Activated CD8-positive, alpha-beta T cell treated with anti-CD3 and anti-CD28 coated beads, Interleukin-2, amount 10 ng/mL, durations not matched to agents 7 days and 5 days (primary cell): ENCODE measurements at regions not wholly inside any gene's neighbourhood (a gene's known extent, or its start where the extent isn't known, plus 50 kb on each side); places are given as distances from the start of the nearest gene placed in this dataset.

Source experiments
- ATAC-seq: fragments of 150-1000 bp; cut with Tn5 transposase; one replicate; pipeline ENCODE4 v1.10.0; 2021; ENCODE audit warnings: moderate library complexity
- CTCF ChIA-PET: fragments of 350-600 bp; sonication (Branson Sonifier 250); formaldehyde crosslinking; loops from one replicate; lab custom pipeline; 2021; ENCODE audit warnings: antibody characterized with exemption; lab: Charles Lee
- POLR2A ChIA-PET: fragments of 350-600 bp; sonication (Branson Sonifier 250); formaldehyde crosslinking; loops from one replicate; lab custom pipeline; 2021; ENCODE audit warnings: antibody characterized with exemption; lab: Charles Lee
- DNase-seq: peaks from one replicate; pipeline ENCODE4 v3.0.0-alpha.2; 2020
- H3K27ac Mint-ChIP-seq: one replicate; pipeline ENCODE4 v1.8.0; 2021; ENCODE audit warnings: mild to moderate bottlenecking, mixed read lengths
- H3K27me3 Mint-ChIP-seq: one replicate; pipeline ENCODE4 v1.8.0; 2021; ENCODE audit warnings: low read depth, mixed read lengths
- H3K36me3 Mint-ChIP-seq: one replicate; pipeline ENCODE4 v1.8.0; 2021; ENCODE audit warnings: low read depth, mixed read lengths
- H3K4me1 Mint-ChIP-seq: one replicate; pipeline ENCODE4 v1.8.0; 2021; ENCODE audit warnings: low read depth, mixed read lengths
- H3K4me3 Mint-ChIP-seq: one replicate; pipeline ENCODE4 v1.8.0; 2021; ENCODE audit warnings: mild to moderate bottlenecking, mixed read lengths
- H3K9me3 Mint-ChIP-seq: one replicate; pipeline ENCODE4 v1.8.0; 2022; ENCODE audit warnings: mixed read lengths; ENCODE audit not compliant: insufficient read depth

GRCh38 chr15:62472616-62473299 lies 307.7 kb upstream of the C2CD4B start:
- DNase-seq (no peak), ATAC-seq (no peak)
- Mint-ChIP-seq H3K27ac (no peak overlapping the region), H3K27me3 (no peaks in the 10 kb centered on the region), H3K36me3 (no peaks in the 10 kb centered on the region), H3K9me3 (no peaks in the 10 kb centered on the region), H3K4me3 (no peak overlapping the region), H3K4me1 (no peaks in the 10 kb centered on the region)
- ChIA-PET CTCF (no interaction called here), POLR2A (no interaction called here)

DNA sequence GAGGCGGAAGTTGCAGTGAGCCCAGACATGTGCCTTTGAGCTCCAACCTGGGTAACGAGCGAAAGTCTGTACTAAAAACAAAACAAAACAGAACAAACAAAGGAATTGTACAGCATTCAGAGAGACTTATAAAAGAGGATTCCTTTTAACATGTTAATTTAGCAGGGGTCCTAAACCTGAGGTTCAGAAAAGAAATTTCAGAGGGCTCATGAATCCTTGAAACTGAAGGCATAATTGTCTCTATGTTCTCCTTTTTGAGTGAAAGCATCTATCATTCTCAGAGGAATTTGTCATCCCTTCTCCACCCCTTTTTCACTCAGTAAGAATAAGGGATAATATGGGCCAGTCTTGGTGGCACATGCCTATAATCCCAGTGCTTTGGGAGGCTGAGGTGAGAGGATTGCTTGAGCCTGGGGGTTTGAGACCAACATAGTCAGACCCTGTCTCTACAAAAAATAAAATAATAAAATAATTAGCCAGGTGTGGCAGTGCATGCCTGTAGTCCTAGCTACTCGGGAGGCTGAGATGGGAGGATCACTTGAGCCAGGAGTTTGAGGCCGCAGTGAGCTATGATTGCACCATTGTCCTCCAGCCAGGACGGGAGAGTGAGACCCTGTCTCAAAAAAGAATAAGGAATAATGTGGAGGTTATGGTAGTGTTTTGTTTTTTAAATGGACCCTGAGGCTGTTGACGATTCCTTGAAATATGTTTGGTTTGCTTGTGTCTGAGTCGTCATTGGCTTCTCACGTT lies 309.1 kb upstream of the C2CD4B start:
- no peaks in the 10 kb centered on the region for H3K9me3 Mint-ChIP-seq
- POLR2A ChIA-PET = no interaction called here
- no peaks in the 10 kb centered on the region for H3K27me3 Mint-ChIP-seq
- ATAC-seq (no peak), DNase-seq (no peak)
- no peak overlapping the region for H3K4me3 Mint-ChIP-seq
- H3K27ac Mint-ChIP-seq = no peak overlapping the region
- H3K4me1 Mint-ChIP-seq = no peaks in the 10 kb centered on the region
- CTCF ChIA-PET = no interaction called here
- H3K36me3 Mint-ChIP-seq = no peaks in the 10 kb centered on the region

DNA sequence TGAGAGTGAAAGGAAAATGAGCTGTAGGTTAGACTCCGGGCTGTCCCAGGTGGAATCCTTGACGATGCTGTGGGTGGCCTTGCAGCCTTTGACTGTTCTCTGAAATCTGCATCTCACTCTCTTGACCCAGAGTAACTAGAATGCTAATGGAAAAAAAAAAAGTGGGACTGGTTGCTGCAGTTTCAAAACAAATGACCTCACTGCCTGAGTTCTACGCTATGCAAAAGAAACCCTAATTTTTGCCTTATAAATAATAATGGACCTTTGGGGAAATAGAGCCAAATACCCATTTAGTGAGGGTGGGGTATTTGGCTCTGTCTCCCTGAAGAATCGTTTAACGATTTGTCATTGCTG lies 309.7 kb upstream of the C2CD4B start:
- no peak overlapping the region for H3K27ac Mint-ChIP-seq
- POLR2A ChIA-PET = no interaction called here
- no peaks in the 10 kb centered on the region for H3K36me3 Mint-ChIP-seq
- no peaks in the 10 kb centered on the region for H3K9me3 Mint-ChIP-seq
- no peaks in the 10 kb centered on the region for H3K4me1 Mint-ChIP-seq
- H3K4me3 Mint-ChIP-seq = no peak overlapping the region
- CTCF ChIA-PET = no interaction called here
- no peak for ATAC-seq
- no peak for DNase-seq
- no peaks in the 10 kb centered on the region for H3K27me3 Mint-ChIP-seq

DNA sequence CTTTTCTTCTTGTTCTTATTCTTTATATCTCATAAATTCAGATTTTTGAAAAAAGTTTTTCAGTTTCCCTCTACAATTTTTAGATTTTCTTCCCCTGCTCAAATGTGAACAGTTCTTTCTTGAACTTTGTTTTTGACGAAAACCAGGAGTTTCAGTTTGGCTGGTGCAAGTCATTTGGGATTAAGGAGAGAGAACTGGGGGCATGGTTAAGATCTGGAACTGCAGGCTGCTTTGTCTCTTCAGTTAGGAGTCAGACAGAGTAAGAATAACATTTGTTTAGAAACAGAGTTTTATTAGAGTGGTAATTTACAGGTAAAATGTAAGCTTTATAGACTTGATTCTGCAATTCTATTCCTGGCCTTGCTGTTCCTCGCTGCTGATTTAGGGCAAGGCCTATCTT lies 310.5 kb upstream of the C2CD4B start:
- Mint-ChIP-seq H3K36me3 (no peaks in the 10 kb centered on the region), H3K4me3 (no peak overlapping the region), H3K9me3 (no peaks in the 10 kb centered on the region), H3K27me3 (peaks cover 1% of the 10 kb centered on the region), H3K27ac (no peak overlapping the region), H3K4me1 (no peaks in the 10 kb centered on the region)
- ATAC-seq (no peak), DNase-seq (no peak)
- ChIA-PET POLR2A (no interaction called here), CTCF (interaction anchor here (0.6 kb wide), 1 partner anchor 267 kb away, joined by 3 read pairs; no protein-coding TSS in a partner anchor)

GRCh38 chr15:62476163-62476562 lies 311.1 kb upstream of the C2CD4B start:
- H3K4me3 Mint-ChIP-seq = no peak overlapping the region
- DNase-seq = no peak

DNA sequence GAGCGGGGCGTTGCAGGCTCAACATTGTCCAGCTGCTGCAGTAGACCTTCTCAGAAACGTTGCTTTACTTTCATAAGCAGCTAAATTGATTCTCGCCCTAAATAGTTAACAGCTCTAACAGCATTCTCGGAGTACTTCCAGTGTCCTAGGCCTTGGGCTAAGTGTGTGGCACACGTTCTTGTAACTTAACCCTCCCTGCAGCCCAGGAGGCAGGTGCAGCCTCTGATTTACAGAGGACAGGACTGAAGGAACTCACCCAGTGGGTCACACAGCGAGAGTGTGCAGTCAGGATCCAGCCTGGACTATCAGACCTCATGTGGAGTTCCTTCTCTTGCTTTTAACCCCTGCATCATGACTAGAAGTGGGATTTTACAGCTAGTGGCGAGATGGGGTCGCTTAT lies 312.8 kb upstream of the C2CD4B start:
- ChIA-PET POLR2A (no interaction called here), CTCF (no interaction called here)
- no peak for DNase-seq
- ATAC-seq = no peak
- Mint-ChIP-seq H3K27ac (no peak overlapping the region), H3K27me3 (peaks cover 4% of the 10 kb centered on the region), H3K9me3 (no peaks in the 10 kb centered on the region), H3K4me1 (peaks cover 3% of the 10 kb centered on the region), H3K4me3 (no peak overlapping the region), H3K36me3 (no peaks in the 10 kb centered on the region)

More at GRCh38 chr15:62476163-62476562, 311.1 kb upstream of the C2CD4B start:
- ATAC-seq = no peak
- Mint-ChIP-seq H3K4me1 (no peaks in the 10 kb centered on the region), H3K27me3 (peaks cover 4% of the 10 kb centered on the region), H3K9me3 (no peaks in the 10 kb centered on the region), H3K36me3 (no peaks in the 10 kb centered on the region), H3K27ac (no peak overlapping the region)
- CTCF ChIA-PET = no interaction called here
- POLR2A ChIA-PET = no interaction called here

DNA sequence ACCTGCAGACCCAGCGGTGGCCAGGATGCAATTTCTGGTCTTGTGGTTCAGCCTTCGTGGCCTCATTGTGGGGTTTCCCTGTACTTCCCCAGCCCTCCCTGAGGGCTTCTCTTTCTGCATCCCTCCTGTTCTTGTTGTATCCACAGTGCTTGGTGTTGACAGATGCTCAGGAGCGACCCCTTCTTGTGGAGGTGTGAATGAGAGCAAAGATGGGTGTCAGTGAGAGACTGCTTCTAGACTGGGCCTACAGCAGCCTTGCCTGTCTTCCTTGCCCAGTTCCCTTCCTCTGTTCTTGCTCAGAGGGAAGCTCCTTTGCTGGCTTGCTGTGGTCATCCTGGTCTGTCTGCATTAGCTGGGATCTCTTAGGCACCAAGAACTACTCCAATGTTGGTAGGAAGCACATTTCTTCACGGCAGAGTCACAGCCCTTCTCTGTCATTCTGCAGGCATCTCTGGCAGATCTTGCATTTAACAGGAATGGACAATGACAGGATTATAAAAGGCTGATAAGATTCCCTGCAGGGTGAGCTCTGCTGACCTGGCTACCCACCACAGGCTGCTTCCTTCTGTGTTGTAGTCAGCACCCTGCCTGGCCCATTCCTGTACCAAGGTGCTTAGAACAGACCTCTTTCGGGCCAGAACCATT lies 317.8 kb upstream of the C2CD4B start:
- no peaks in the 10 kb centered on the region for H3K36me3 Mint-ChIP-seq
- no peak overlapping the region for H3K4me3 Mint-ChIP-seq
- peaks cover 4% of the 10 kb centered on the region for H3K4me1 Mint-ChIP-seq
- H3K27ac Mint-ChIP-seq = no peak overlapping the region
- ChIA-PET CTCF (no interaction called here), POLR2A (no interaction called here)
- peaks cover 4% of the 10 kb centered on the region for H3K27me3 Mint-ChIP-seq
- no peaks in the 10 kb centered on the region for H3K9me3 Mint-ChIP-seq
- ATAC-seq (peak; percentile 53), DNase-seq (peak; percentile 37)

DNA sequence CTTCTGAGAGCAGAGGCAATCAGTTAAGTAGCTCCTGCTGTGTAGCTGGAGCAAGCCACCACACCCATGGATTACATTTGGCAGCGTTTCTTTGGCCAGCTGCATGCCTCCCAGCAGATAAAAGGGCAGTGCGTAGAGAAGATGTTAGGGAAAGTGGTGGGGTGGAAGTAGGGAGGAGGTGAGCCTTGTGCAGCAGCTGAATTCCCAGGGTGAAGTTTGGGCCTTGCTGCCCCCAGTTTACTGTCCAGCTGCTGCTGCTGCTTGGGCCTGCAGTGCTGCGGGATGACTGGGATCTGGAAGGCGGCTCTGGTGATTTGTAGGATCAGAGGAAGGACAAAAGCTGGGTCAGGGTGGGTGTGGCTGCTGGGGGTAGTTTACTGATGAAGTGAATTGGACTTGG lies 318.7 kb upstream of the C2CD4B start:
- DNase-seq (no peak), ATAC-seq (no peak)
- H3K4me1 Mint-ChIP-seq = peaks cover 4% of the 10 kb centered on the region
- H3K9me3 Mint-ChIP-seq = no peaks in the 10 kb centered on the region
- H3K27ac Mint-ChIP-seq = no peak overlapping the region
- ChIA-PET CTCF (no interaction called here), POLR2A (no interaction called here)
- no peaks in the 10 kb centered on the region for H3K36me3 Mint-ChIP-seq
- H3K4me3 Mint-ChIP-seq = no peak overlapping the region
- H3K27me3 Mint-ChIP-seq = peaks cover 4% of the 10 kb centered on the region

GRCh38 chr15:62485170-62485720 lies 320.2 kb upstream of the C2CD4B start:
- no peak for DNase-seq
- peaks cover 4% of the 10 kb centered on the region for H3K4me1 Mint-ChIP-seq
- H3K4me3 Mint-ChIP-seq = no peak overlapping the region
- no peak overlapping the region for H3K27ac Mint-ChIP-seq
- peaks cover 9% of the 10 kb centered on the region for H3K27me3 Mint-ChIP-seq
- ChIA-PET POLR2A (no interaction called here), CTCF (no interaction called here)
- H3K36me3 Mint-ChIP-seq = no peaks in the 10 kb centered on the region
- ATAC-seq = no peak
- H3K9me3 Mint-ChIP-seq = no peaks in the 10 kb centered on the region

DNA sequence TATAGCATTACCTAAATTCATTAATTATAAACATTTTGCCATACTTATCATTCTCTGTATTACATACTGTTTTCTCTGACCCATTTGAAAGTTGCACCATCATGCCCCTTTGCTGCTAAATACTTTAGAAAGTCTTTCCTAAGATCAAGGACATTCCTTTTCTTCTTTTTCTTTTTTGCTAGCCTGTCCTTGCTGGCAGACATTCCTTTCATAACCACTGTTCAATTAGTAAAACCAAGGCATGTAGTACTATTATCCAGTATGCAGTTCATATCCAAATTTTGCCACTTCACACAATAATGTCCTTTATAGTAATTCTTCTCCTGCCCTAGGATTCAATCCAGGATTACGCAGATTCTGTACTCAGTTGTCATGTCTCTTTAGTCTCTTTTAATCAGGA lies 321.0 kb upstream of the C2CD4B start:
- ChIA-PET CTCF (no interaction called here), POLR2A (no interaction called here)
- peaks cover 4% of the 10 kb centered on the region for H3K4me1 Mint-ChIP-seq
- peaks cover 5% of the 10 kb centered on the region for H3K27me3 Mint-ChIP-seq
- no peaks in the 10 kb centered on the region for H3K36me3 Mint-ChIP-seq
- H3K4me3 Mint-ChIP-seq = no peak overlapping the region
- H3K9me3 Mint-ChIP-seq = no peaks in the 10 kb centered on the region
- DNase-seq (no peak), ATAC-seq (no peak)
- no peak overlapping the region for H3K27ac Mint-ChIP-seq

GRCh38 chr15:62488387-62488786 lies 323.3 kb upstream of the C2CD4B start:
- H3K4me1 Mint-ChIP-seq = no peaks in the 10 kb centered on the region
- DNase-seq = no peak
- peaks cover 5% of the 10 kb centered on the region for H3K27me3 Mint-ChIP-seq
- H3K9me3 Mint-ChIP-seq = no peaks in the 10 kb centered on the region
- ChIA-PET POLR2A (no interaction called here), CTCF (no interaction called here)
- ATAC-seq = no peak
- H3K4me3 Mint-ChIP-seq = no peak overlapping the region
- H3K27ac Mint-ChIP-seq = no peak overlapping the region
- H3K36me3 Mint-ChIP-seq = no peaks in the 10 kb centered on the region

GRCh38 chr15:62491642-62492041 lies 326.6 kb upstream of the C2CD4B start:
- H3K4me3 Mint-ChIP-seq = no peak overlapping the region
- ChIA-PET POLR2A (no interaction called here), CTCF (no interaction called here)
- H3K36me3 Mint-ChIP-seq = no peaks in the 10 kb centered on the region
- no peaks in the 10 kb centered on the region for H3K9me3 Mint-ChIP-seq
- no peak for DNase-seq
- H3K27me3 Mint-ChIP-seq = peaks cover 5% of the 10 kb centered on the region
- H3K4me1 Mint-ChIP-seq = no peaks in the 10 kb centered on the region
- no peak overlapping the region for H3K27ac Mint-ChIP-seq
- ATAC-seq = no peak
